K562 (cell line): ENCODE measurements at regions not wholly inside any gene's neighbourhood (a gene's known extent, or its start where the extent isn't known, plus 50 kb on each side); places are given as distances from the start of the nearest gene placed in this dataset.

ENCODE experiments used
- ATAC-seq: fragments of 200-7000 bp; cut with Tn5 transposase; 3 replicates; pipeline ENCODE4 v1.9.1; 2020; ENCODE audit warnings: moderate library complexity
- BruUV-seq: library from RNA; stranded (reverse); fragments of 400-500 nt; replicated peaks from 2 replicates; lab custom pipeline; 2021; lab: Mats Ljungman, UMichigan
- CTCF ChIA-PET: fragments of 300-600 bp; formaldehyde crosslinking; extraction: SDS; loops from one replicate; lab custom pipeline; 2021; ENCODE audit warnings: low intra/inter-chr PET ratio; lab: Yijun Ruan, JAX
- POLR2A ChIA-PET: fragments of 300-600, 350-650 bp; sonication (Branson Sonifier 250); formaldehyde crosslinking; extraction: SDS; loops from one replicate; lab custom pipeline; 2021; ENCODE audit warnings: antibody characterized with exemption, inconsistent platforms; lab: Yijun Ruan, JAX
- DNase-seq, 4 experiments: peaks; one replicate each; pipeline versions ENCODE4 v3.0.0 to v3.0.0-alpha.2; 2011 to 2018; ENCODE audit warnings: low spot score in 3 of 4, mixed read lengths in 3 of 4; ENCODE audit errors: extremely low read depth in 1 of 4
- FAIRE-seq: peaks from 2 replicates; lab custom pipeline; 2011; peaks lifted over from hg19 to GRCh38; lab: Jason Lieb, UNC
- H2AFZ ChIP-seq: 2 replicates; pipeline ENCODE4 v1.6.0; 2011; ENCODE audit warnings: low read depth, low read length, control low read depth, inconsistent platforms
- H3K27ac ChIP-seq: fragments of 200-600 bp; 3 replicates; pipeline ENCODE4 v1.8.0; 2011; ENCODE audit warnings: low read depth, mild to moderate bottlenecking, control low read depth, inconsistent platforms, low read length, moderate library complexity, mixed read lengths; ENCODE audit errors: extremely low read depth
- H3K27me3 ChIP-seq, 2 experiments: fragments of 300-600 bp in 1 of 2; 2 replicates in 1 of 2; 3 replicates in 1 of 2; pipeline versions ENCODE4 v1.6.0 to v1.8.0; 2011; ENCODE audit warnings: inconsistent platforms in 2 of 2, low read length in 2 of 2, mild to moderate bottlenecking in 1 of 2, mixed read lengths in 1 of 2, moderate library complexity in 1 of 2; ENCODE audit not compliant: control insufficient read depth in 2 of 2, insufficient read depth in 2 of 2
- H3K36me3 ChIP-seq: fragments of 300-600 bp; 3 replicates; pipeline ENCODE4 v1.8.0; 2011; ENCODE audit warnings: mild to moderate bottlenecking, low read length, inconsistent platforms; ENCODE audit not compliant: control insufficient read depth, insufficient read depth
- H3K4me1 ChIP-seq, 2 experiments: fragments of 200-600 bp in 1 of 2; replicated peaks in 1 of 2; 2 replicates in 1 of 2; 3 replicates in 1 of 2; pipeline versions ENCODE4 v1.5.1 to v1.8.0; 2011; ENCODE audit warnings: inconsistent platforms in 2 of 2, low read length in 2 of 2, mild to moderate bottlenecking in 1 of 2, mixed read lengths in 1 of 2, moderate library complexity in 1 of 2; ENCODE audit not compliant: control insufficient read depth in 2 of 2, insufficient read depth in 2 of 2
- H3K4me2 ChIP-seq: 2 replicates; pipeline ENCODE4 v1.6.1; 2011; ENCODE audit warnings: low read length, control low read depth, inconsistent platforms, mixed read lengths; ENCODE audit not compliant: insufficient read depth
- H3K4me3 ChIP-seq: fragments of 200-600 bp; sonication (generic), shearing (Covaris generic); 2 replicates; pipeline ENCODE4 v1.5.1; 2016; ENCODE audit warnings: control low read depth, inconsistent platforms
- H3K79me2 ChIP-seq: fragments of 200-600 bp; 3 replicates; pipeline ENCODE4 v1.8.0; 2011; ENCODE audit warnings: low read length, inconsistent platforms; ENCODE audit not compliant: control insufficient read depth, insufficient read depth
- H3K9ac ChIP-seq, 2 experiments: 2 replicates each; pipeline versions ENCODE4 v1.6.0 to v1.6.1; 2011; ENCODE audit warnings: low read depth in 2 of 2, low read length in 2 of 2, control low read depth in 1 of 2, inconsistent platforms in 1 of 2, mild to moderate bottlenecking in 1 of 2, mixed read lengths in 1 of 2; ENCODE audit not compliant: insufficient read depth in 1 of 2
- H3K9me1 ChIP-seq: one replicate; pipeline ENCODE4 v1.6.0; 2011; ENCODE audit warnings: inconsistent platforms, mild to moderate bottlenecking, low read length, moderate library complexity; ENCODE audit not compliant: control insufficient read depth, insufficient read depth
- H3K9me3 ChIP-seq: replicated peaks from 2 replicates; pipeline ENCODE4 v1.5.1; 2011; ENCODE audit warnings: low read depth, low read length, inconsistent platforms; ENCODE audit not compliant: control insufficient read depth, insufficient read depth
- H4K20me1 ChIP-seq: replicated peaks from 2 replicates; pipeline ENCODE4 v1.6.1; 2011; ENCODE audit warnings: low read length, inconsistent platforms, mixed read lengths; ENCODE audit not compliant: control insufficient read depth, insufficient read depth
- CREB3L1 ChIP-seq: fragments of 450-650 bp; IDR thresholded peaks from 2 replicates; pipeline ENCODE4 v1.6.1; 2014; ENCODE audit warnings: low read depth, mild to moderate bottlenecking, moderate library complexity, borderline replicate concordance
- EP400 ChIP-seq: fragments of 450-650 bp; IDR thresholded peaks from 2 replicates; pipeline ENCODE4 v1.6.1; 2017; ENCODE audit warnings: antibody characterized with exemption, mild to moderate bottlenecking, moderate library complexity
- ETV5 ChIP-seq: sonication (generic); formaldehyde crosslinking; IDR thresholded peaks from 2 replicates; pipeline ENCODE4 v1.4.0; 2020; ENCODE audit warnings: low read depth, mild to moderate bottlenecking, missing genetic modification reagents
- MEIS2 ChIP-seq: fragments of 450-650 bp; IDR thresholded peaks from 2 replicates; pipeline ENCODE4 v1.6.1; 2014; ENCODE audit warnings: mild to moderate bottlenecking; ENCODE audit not compliant: partially characterized antibody
- OTX1 ChIP-seq: fragments of 450-650 bp; formaldehyde crosslinking; IDR thresholded peaks from 2 replicates; pipeline ENCODE4 v1.4.0; 2022; ENCODE audit warnings: mild to moderate bottlenecking
- PTBP1 ChIP-seq: fragments of 200-400 bp; formaldehyde crosslinking; IDR thresholded peaks from 2 replicates; pipeline ENCODE4 v1.6.1; 2017; ENCODE audit warnings: low read depth, low read length
- RBM25 ChIP-seq: fragments of 200-400 bp; formaldehyde crosslinking; IDR thresholded peaks from 2 replicates; pipeline ENCODE4 v1.6.1; 2018; ENCODE audit warnings: low read length, low read depth, moderate library complexity; ENCODE audit not compliant: severe bottlenecking
- XRCC3 ChIP-seq: fragments of 450-650 bp; IDR thresholded peaks from 2 replicates; pipeline ENCODE4 v1.6.1; 2017; ENCODE audit warnings: mild to moderate bottlenecking, moderate library complexity
- XRCC5 ChIP-seq: fragments of 200-400 bp; formaldehyde crosslinking; IDR thresholded peaks from 2 replicates; pipeline ENCODE4 v1.6.1; 2017; ENCODE audit warnings: low read depth, mild to moderate bottlenecking, low read length
- ZNF146 ChIP-seq: IDR thresholded peaks from one replicate; pipeline ENCODE4 v1.6.1; 2018; ENCODE audit warnings: missing compliant biosample characterization; ENCODE audit not compliant: unreplicated experiment
- ZNF282 ChIP-seq: sonication (generic); formaldehyde crosslinking; IDR thresholded peaks from 2 replicates; pipeline ENCODE4 v1.8.1; 2023; ENCODE audit warnings: missing genetic modification reagents
- ZNF311 ChIP-seq: fragments of 250-450 bp; sonication (Bioruptor Pico); IDR thresholded peaks from 2 replicates; pipeline ENCODE4 v1.4.0; 2020; ENCODE audit warnings: mild to moderate bottlenecking, moderate library complexity
- ZNF449 ChIP-seq: fragments of 250-450 bp; sonication (Bioruptor Pico); IDR thresholded peaks from 2 replicates; pipeline ENCODE4 v1.8.0; 2022; ENCODE audit warnings: moderate library complexity, mild to moderate bottlenecking, inconsistent platforms
- WGBS: fragments of 100-300 bp; shearing (Covaris generic); methylation state at CpG from one replicate; pipeline ENCODE4 v1.1.6; 2016; ENCODE audit warnings: low coverage, mixed read lengths; ENCODE audit not compliant: insufficient coverage; ENCODE audit errors: missing lambda C conversion rate; 5-methylcytosine and 5-hydroxymethylcytosine counted together
- in situ Hi-C: fragments of 300-500 bp; cut with MboI; formaldehyde crosslinking; loops from 4 replicates; pipeline ENCODE4 v1.15.0; 2018; ENCODE audit warnings: inconsistent platforms, mixed read lengths
- intact Hi-C: fragments of 100-400 bp; cut with micrococcal nuclease; formaldehyde crosslinking; loops from 2 replicates; pipeline ENCODE4 v1.14.2; 2022

DNA sequence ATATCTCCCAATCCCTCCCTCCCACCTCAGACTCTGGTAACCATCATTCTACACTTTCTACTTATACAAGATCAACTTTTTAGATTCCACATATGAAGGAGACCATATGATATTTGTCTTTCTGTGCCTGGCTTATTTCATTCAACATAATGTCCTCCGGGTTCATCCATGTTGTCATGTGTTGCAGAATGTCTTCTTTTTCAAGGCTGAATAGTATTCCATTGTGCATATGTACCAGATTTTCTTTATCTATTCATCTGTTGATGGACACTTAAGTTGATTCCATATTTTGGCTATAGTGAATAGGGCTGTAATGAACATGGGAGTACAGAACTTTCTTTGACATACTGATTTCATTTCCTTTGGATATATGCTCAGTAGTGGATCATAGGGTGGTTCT is 78.9 kb upstream of the MAP1B start:
- Histone ChIP-seq H3K4me3 (no peak overlapping the region), H3K4me1 (no peaks in the 10 kb centered on the region), H3K4me2 (no peak overlapping the region), H4K20me1 (no peaks in the 10 kb centered on the region), H3K9me3 (no peaks in the 10 kb centered on the region), H2AFZ (no peak overlapping the region), H3K9ac (no peak overlapping the region), H3K27me3 (peaks cover 0 to 7% of the 10 kb centered on the region in 2 experiments; a peak in 2 of 5 replicates), H3K36me3 (no peaks in the 10 kb centered on the region), H3K79me2 (no peaks in the 10 kb centered on the region), H3K27ac (no peak overlapping the region), H3K9me1 (no peaks in the 10 kb centered on the region)
- WGBS, result 0% methylated on average over 1 of the region's 1 CpG
- ChIA-PET POLR2A (no interaction called here), CTCF (no interaction called here)
- no peak for TF ChIP-seq XRCC5
- no peak for TF ChIP-seq ZNF449 (CRISPR knock-in tag)
- TF ChIP-seq ZNF146, result peak; percentile 76
- no peak for TF ChIP-seq PTBP1
- TF ChIP-seq ETV5 (CRISPR knock-in tag), result no peak
- TF ChIP-seq EP400, result no peak
- TF ChIP-seq MEIS2, result no peak
- no peak for TF ChIP-seq OTX1
- TF ChIP-seq RBM25, result peak; percentile 23
- no peak for TF ChIP-seq ZNF311 (CRISPR knock-in tag)
- TF ChIP-seq XRCC3, result no peak
- no peak for TF ChIP-seq ZNF282 (CRISPR knock-in tag)
- TF ChIP-seq CREB3L1, result no peak
- DNase-seq (no peak), FAIRE-seq (no peak), ATAC-seq (no peak)
- in situ Hi-C loops (no loop called here), intact Hi-C loops (no loop called here)
- BruUV-seq, result no TSS peak
